HG03342 (cell line): ENCODE measurements at regions not wholly inside any gene's neighbourhood (a gene's known extent, or its start where the extent isn't known, plus 50 kb on each side); places are given as distances from the start of the nearest gene placed in this dataset.
"Not testable (repeated sequence)": the region's sequence is repeated elsewhere in the genome, so short reads cannot be mapped to it uniquely, and the experiment has no call there.

Source experiments
- ATAC-seq: cut with Tn5 transposase; IDR thresholded peaks from one replicate; pipeline ENCODE4 v1.9.1; 2021; ENCODE audit warnings: mild to moderate bottlenecking, moderate library complexity; ENCODE audit not compliant: unreplicated experiment

DNA sequence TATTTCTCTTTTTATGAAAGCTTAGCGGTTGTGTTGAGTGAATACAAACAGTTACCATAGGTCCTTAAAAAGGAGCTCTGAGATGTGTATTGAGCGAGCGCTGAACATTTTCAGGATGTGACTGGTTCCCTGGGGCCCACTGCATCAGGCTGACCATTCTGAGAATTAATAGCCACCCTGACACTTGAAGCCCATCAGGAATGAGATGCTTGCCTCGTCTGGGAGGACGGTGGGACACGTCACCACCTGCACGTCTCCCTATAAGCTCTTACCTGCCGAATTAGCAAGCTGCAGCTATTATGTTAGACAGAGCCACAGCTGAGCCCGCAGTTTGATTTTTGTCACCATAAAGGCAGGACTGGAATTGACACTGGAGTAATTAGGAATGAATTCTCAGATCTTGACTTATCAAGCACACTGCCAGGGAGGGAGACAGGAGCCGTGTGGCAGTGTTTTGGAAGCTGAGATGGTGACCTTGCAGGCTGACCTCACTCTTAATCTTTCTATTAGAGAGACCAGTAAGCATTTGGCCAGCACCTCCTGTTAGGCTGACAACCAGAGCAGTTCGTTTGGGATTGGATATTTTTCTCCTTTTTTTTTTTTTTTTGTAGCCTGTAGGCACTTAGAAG, 373.1 kb upstream of the WWC1 start:
- ATAC-seq: no peak

DNA sequence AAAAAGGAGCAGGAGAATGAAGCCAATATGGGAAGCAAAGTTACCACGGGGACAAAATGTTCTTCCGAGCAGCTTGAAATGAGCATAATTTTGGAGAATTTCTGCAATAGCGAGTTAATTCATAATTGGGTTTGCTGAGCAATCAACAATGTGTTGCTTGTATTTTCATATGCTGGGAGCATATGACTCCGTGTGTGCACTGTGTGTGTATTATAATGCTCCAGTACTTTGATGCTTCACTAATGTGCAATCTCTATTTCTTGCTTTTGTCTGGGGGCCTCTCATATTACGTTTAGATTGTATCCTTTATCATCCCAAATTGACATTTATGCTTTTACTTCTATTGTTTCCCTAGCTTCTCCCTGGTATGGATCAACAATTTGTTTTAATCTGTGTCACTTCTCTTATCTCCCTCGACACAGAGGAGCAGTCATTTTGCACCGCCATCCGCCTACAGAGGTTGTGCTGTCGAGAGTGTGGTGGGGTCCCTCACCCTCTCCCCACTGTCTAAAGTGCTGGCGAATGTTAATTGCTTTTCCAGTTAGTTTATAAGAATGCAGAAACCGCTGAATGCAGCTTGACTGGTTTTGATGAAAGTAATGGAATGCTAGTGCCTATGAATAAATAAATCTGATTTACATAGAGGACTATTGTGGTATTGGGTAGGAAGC, 372.5 kb upstream of the WWC1 start:
- no peak for ATAC-seq

DNA sequence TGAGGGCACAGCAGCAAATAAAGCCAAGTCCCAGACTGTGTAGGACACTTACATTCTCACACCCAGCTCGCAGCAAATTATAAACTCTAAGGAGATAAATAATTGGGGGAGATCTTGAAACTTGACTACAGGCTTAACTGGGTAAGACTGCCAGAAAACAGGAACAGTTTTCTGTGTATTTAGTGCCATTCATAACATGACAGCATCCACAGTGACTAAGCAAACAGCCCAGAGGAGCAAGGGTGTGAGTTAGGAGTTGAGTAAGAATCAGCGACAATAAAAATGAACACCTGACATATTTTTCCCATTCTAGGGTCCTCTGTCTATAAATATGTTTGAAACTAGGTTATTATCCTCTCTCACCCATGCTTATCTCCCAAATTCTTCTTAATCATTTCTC, 370.9 kb upstream of the WWC1 start:
- no peak for ATAC-seq

DNA sequence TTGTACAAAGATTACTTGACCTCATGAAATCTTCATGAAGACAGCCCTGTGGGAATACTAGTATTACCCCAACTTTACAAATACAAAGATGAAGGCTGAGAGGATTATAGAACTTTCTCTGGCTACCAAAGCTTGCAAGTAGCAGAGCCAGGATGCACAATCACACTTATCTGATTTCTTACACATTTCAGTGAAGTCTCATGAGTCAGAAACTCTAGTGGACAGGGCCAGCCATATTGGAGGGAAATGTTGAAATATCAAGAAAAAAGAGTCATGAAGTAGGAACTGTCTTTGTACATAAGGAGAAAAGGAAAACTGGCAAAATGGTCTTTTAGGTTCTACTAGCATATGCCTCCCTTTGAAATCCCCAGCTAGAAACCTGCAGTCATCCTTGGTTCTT, 369.6 kb upstream of the WWC1 start:
- no peak for ATAC-seq

DNA sequence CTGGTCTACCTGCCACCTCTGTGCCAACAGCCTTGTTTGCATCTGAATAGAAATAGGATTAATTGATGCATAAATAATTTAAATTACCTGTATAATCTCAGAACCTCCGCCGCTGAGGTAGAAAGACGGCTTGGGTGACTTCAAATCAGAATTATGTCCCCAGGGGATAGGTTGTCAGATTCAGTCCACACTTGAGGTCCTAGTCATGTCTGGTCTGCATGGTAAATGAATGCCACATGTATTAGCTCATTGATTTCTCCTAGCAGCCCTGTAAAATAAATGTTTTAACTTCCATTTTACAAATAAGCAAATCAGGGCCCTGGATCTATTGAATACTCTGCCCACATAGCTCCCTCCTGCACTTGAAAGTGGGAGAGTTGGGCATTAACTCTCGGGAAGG, 368.0 kb upstream of the WWC1 start:
- no peak for ATAC-seq

DNA sequence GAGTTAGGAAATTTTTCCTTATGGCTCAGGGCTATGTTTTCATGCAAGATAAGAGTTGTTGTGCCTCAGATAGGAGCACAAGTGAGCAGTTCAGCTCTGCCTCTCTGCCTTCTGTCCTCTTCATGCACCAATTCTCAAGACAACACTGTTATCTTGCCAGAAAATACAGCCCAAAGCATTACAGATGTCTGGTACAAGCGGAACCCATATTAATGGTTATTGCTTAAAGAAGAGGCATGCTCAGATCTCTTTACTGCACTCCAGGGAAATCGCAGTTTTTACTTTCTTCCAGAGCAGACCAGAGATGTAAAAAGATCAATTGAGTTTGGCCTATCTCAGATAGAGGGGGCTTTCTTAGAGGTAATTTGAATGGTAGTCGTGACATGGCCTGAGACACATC, 361.6 kb upstream of the WWC1 start:
- no peak for ATAC-seq

DNA sequence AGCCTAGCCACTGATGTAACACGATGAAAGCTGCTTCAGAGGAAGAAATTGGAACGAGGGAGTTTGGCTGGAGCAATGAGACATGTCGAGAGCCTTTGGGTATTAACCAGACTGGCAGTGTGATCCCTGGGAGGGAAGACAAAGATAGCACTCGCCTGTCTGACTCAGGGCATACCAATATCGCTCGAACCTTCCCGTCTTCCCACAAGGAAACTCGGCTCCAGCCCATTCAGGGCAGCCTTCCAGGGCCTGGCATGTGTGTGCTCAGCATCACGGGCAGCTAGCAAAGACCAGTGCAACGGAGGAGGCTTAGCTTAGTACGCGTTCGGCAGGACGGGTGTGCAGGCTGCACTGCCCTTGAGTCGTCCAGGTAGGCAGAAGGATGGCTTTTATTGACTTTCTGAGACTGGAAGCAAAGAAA, 356.9 kb upstream of the WWC1 start:
- ATAC-seq: no peak

DNA sequence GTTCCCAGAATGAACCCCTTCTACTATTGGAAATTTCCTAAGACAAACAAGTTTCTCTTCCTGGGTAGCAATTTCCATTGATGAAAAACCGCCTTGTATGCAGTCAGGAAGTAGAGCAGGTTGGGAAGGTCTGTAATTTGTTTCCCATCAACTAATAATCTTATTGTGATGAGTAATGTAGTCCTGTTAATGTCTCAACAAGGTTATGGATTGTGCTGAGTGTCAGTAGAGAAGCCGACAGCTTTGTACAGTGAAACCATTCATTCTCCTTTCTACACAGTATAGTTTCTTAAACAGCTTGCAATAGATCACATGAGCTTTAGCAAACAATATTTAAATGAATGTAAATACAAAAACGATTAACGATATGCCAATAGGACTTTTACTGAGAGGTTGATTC, 355.4 kb upstream of the WWC1 start:
- ATAC-seq: no peak

DNA sequence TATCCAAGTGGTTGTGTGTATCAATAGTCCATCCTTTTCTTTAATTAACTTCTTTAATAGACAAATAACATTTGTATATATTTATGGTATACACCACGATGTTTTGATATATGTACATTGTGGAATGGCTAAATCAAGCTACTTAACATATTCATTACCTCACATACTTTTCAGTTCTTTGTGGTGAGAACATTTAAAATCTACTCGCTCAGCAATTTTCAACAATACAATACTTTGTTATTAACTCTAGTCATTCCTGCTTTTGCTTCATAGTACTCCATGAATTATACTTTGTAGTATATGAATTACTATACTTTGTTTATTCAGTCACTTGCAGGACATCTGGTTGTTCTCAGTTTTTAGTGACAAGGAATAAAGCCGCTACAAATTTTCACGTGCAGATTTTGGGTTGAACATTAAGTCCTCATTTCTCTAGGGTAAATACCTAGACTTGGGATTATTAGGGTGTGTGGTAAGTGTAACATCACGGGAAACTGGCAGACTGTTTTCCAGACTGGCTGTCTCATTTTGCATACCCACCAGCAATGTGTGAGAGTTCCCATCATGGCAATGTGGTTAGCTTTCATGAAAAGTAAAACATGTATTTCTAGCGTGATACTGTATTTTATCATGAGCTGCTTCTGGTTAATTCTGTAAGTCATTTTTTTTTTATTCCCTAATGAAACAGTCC, 354.4 kb upstream of the WWC1 start:
- no peak for ATAC-seq

DNA sequence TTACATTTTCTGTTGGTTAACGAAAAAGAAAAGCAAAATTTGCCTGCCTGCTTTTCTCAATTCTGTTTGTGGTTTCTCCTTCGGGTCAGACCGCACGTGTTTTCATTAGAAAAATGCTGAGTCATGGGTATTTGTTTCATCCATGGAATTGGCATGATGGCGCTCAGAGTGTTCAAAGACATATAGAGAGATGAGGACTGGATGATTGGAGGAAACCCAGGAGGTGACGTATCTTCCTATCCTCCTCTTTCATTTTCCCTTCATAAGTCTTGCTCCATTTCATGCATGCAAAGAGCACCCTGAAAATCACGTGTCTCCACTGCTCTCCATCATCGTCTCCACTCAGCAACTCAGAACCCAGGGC, 353.8 kb upstream of the WWC1 start:
- ATAC-seq: no peak

DNA sequence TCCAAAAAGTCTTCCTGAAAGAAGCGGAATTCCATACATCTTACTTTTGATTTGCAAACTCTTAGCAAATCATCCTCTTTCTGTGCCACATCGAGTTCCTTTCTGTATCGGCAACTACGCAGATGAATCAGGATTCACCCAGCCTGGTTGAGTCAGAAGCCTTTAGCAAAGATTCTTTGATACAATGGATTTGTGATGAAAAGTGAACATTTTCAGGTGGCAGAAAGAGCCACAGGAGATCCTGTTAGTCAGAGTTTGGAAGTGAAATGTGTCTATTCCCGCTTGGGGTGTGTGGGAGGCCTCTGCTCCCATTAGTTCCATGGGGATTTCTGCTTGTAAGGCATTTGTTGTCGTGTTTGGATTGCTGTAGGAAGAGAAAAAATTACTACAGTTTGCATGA, 351.8 kb upstream of the WWC1 start:
- ATAC-seq: no peak

DNA sequence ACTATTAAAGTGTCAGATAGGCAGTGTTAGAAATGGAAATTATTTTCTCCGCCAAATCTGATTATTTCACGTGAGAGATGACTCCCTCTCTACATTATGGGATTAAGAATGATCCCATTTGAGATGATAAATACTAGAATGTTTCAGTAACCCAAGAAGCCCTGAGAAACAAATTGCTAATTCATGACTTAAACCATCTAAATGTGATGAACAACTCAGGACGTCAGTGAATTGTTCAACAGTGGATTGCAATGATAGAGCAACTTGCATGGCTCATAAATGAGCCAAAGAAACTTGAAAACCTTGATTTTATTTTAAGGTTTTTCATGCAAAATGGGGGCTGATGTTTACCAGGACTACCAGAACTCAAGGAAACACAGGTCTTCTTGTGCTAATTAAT, 350.5 kb upstream of the WWC1 start:
- no peak for ATAC-seq

DNA sequence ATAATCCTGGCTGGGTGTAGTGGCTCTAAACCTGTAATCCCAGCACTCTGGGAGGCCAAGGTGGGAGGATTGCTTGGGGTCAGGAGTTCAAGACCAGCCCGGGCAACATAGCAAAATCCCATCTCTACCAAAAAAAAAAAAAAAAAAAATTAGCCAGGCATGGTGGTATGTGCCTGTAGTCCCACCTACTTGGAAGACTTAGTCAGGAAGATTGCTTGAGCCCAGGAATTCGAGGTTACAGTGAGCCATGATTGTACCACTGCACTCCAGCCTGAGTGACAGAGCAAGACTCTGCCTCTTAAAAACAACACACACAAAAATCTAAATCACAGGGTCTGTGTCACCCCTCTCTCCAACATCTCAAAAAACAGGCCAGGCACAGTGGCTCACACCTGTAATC, 349.9 kb upstream of the WWC1 start:
- ATAC-seq: not testable (repeated sequence)

DNA sequence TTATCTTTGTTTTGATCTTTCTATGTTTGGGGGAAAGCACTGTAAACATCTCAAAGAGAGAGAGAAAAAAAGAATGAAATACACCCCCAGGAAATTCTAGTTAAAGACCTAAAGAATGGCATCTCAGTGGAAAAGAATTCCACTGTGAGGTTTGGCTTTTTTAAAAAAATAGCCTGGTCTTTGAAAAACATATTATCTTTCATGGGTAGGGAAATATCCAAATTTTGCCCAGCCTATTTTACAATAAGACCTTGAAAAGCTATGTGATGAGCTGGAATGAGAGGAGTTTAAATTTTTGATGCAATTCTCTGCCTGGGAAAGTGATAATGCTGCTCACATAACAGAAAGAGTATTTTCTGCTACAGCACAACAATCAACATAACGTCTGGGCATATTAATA, 348.1 kb upstream of the WWC1 start:
- ATAC-seq: no peak

DNA sequence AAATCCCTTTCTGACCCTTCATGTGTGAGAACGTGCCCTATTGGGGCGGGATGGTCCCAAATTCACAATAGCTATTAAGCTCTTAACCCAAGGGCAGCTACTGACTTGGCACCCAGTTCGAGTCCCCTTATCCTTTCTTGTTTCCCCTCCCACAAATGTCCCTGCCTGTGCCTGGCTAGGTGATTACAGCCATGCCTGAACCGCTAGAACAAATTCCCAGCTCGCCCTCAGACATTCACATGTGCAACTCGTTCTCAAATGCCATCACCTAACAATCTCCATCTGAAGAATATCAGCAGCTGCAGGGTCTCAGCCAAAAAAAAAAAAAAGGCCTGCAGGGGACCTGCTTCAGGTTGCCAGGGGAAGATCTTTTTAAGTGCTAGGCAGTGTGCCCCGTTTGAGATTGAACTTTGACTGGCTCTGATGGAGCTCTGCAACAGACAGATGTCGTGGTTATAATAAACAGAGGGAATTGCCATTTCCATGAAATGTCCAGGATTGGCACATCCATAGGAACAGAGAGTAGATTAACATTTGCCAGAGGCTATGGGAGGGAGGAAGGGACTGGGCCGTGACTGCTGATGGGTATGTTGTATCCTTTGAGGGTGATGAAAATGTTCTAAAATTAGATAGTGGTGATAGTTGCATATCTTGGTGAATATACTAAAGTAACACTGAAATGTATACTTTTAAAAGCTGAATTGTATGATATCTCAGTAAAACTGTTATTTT, 347.2 kb upstream of the WWC1 start:
- no peak for ATAC-seq

DNA sequence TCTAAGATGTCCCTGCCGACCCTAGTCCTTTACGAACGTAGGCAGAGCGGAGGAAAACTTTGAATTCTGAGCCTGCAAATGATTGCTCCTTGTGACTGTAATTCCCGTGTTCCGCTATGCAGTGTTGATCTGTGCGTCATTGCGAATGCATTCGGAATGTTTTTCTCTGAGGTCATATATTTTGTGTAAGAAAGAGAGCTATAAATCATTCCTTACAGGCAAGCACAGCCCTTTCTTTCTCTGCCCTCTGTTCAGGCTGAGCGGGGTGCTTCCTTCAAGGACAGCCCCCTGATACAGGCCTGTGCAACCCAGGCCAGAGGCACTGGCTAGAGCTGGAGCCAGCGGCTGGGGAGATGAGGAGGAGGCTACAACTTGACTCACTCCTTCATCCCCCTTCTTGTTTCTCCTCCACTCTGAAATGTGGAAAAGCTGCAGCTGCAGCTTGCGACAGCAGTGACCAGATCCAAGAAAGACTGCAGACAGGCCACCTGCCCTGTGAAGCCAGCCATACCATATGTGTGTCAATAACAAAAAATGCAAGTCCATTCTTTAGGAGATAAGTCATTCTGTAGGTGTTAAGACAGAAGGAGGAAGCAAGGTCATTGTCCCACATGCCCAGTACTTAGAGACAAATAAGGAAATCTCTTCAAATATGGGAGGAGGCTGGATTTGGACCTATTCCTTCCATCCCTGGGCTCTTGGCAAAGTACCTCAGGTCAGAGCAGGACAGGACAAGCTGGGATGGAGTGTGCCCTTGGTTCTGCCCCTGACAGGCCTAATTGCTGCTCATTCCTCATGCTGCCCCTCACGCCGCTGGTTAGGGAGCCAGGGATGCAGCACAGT, 345.7 kb upstream of the WWC1 start:
- ATAC-seq: no peak

DNA sequence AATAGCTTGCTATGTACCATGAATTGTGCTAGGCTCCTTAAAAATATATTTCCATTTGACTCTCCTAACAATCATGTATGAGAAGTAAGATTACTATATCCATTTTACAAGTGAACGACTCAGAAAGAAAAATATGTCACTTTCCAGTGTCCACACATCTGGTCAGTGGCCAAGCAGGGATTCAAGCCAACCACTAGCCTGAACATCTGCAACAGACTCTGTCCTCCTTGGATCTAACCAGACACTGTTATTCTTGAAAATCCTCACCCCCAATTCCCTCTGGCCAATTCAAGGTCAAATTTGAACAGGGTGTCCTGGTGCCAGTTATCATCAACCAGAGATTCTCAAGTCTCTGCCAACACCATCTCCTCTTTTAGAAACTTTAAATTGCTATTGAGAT, 344.1 kb upstream of the WWC1 start:
- ATAC-seq: no peak

DNA sequence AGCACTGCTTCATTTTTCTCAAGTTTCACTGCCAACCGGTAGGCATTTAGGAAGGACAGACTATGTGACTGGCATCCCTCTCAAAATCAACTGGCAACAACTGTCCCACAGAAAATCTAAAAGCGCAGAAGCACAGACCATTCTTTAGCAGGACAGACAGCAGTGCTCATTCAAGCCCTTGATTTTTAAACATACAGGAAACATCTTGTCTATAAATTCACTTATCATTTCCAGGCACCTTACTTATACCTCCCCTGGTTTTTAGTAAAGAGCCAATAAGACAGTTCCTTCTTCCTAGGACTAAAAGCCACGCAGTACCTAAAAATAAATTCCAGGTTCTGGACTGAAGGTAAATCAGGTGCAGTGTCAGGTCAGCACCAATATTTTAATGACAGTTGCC, 343.2 kb upstream of the WWC1 start:
- no peak for ATAC-seq

DNA sequence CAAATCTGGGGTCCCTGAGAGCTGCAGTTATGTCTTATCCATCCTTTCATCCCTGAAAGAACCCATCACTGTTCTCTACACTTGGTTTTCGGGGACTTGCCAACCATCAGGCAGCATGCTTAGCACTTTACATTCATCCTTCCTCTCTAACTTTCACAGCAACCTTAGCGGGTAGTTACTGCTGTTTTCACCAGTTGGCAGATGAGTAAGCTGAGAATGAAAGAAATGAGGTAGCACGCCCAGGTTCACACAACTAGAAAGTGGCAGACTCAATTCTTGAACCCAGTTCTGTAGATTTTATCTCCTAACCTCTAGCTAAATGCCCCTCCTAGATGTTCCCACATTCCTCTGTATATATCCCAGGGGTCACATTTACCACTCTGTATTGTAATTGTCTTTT, 342.0 kb upstream of the WWC1 start:
- no peak for ATAC-seq

DNA sequence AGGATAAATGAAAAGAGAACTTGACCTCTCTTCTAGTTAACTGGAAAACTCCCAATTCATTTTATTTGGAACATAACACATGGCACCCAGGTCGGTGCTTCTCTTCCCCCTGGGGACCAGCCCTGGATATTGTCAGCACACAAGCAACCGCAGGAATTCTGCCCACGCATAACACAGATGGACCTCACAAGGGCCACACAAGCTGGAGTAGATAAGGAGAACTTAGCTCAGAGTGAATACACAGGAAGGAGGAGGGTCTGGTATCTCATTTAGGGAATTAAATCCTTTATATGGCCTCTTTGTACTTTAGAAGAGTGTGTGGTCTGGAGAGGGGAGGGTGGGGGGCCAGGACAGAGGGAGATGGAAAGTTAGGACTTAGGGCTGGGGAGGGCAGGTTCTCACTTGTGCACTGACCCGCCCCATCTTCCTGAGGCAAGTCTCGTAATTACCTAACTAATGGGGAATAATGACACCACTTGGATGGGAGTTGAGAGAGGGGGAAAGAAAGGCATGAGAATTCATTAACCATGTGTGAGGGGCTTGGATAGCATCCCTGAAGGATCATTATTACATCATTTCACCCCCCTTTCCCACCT, 341.2 kb upstream of the WWC1 start:
- no peak for ATAC-seq

DNA sequence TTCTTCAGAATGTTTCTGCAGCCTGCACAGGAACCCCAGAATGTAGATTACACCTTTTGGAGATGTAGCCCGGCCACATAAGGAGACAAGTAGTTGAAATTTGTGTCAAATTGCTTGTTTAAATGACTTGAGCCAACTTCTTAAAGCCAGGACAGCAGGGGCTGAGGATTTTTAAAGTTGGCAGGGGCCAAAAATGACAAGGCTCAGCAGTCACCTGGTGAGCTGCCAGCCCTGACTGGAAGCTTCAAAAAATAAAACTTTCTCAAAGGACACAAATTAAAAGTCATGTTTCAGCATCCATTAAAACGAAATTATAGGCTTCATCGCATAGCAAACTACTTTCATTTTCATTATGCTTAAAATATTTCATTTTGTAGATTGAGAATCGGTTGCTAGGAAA, 340.3 kb upstream of the WWC1 start:
- no peak for ATAC-seq
